NCI-H2171 treated with DMSO at 0.1 percent for 48 hours (cell line): ENCODE measurements at regions not wholly inside any gene's neighbourhood (a gene's known extent, or its start where the extent isn't known, plus 50 kb on each side); places are given as distances from the start of the nearest gene placed in this dataset.
A peak's percentile ranks its signal among the peaks of the same experiment; 100 is the strongest.

Source experiments
- DNase-seq: peaks from one replicate; lab custom pipeline; 2025; lab: John Stamatoyannopoulos, UW

DNA sequence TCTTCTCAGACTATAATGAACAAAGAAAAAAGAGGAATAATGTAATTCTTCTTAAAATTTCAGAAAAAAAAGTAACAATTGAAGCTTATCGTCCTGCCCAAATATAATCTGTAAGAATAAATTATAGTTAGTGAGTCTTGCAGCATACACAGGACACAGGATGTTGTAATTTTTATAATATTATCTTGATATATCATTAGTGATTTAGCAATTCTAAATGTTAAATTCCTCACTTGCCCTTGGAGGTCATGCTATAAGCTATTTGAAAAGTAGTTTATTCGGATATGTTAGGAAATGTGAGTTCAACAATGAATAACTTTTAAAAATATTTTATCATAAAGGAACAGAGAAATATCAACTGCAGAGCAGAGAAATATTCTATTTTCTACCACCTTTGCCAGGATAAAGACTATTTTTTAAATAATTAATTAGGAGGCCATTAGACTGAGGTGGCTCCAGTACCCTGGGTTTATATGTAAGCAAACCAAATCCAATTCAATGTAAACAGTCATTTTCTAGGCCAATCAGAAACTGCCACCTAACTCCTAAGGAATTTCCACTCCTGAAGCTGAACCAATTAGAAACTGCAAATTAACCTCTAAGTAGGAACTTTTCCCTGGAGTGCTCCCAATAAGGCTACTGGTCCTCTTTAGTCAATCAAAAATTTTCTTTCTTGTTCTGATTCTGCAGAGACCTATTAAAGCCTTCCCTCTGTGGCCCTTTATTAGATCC lies 1109.3 kb downstream of the ROBO2 start:
- DNase-seq, result no peak

DNA sequence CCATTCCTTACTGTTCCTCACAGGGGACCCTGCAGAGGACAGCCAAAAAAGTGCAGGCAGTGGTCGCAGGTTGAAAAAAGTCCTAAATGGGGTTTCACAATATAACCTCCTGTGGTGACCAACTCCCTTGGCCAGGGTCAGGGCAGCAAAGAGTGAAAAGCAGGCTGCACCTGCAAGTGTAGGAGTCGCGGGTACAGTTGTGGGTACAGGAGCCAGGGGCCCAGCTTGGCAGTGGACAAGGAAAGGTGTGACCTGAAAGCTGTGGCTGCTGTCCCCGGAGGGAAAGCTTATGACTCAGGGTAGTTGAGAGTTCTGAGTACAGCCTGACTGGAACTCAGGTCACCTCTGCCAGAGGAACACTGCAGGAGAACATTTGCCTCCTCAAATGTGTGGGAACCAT lies 1114.1 kb downstream of the ROBO2 start:
- no peak for DNase-seq

GRCh38 chr3:78154521-78155186 lies 1114.8 kb downstream of the ROBO2 start:
- DNase-seq, result no peak

GRCh38 chr3:78161736-78162135 lies 1121.8 kb downstream of the ROBO2 start:
- DNase-seq, result no peak

DNA sequence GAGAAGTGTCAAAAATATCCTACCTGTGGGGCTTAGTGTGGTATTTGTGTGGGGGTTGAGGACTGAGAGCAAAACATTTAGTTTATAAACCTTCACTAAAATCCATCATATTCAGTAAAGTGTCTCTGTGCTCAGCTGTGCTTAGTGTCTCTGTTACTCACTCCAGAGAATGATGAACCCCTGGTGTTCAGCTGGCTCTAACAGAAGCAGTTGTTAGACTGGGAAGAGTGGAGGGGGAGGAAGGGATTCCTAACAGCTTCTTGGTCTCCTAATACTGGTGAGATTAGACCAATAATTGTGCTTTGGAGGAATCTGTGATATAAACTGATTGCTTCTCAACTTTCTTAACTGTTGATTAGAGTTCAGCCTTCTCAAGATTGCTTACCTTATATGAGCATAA lies 1123.5 kb downstream of the ROBO2 start:
- no peak for DNase-seq

DNA sequence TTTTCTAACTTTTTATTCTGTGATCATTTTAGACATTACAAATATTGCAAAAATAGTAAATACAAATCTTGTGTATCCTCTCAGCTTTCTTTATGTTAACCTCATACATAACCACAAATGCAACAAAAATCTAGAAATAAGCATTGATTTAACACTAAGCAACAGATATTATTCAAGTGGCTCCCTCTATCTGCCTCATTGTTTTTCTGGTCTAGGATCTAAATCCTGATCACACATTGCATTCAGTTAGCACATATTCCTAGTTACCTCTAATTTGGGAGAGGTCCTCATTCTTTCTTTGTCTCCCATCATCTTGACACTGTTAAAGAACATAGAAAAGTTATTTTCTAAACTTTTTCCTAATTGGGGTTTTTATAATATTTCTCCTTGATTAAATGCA lies 1126.0 kb downstream of the ROBO2 start:
- DNase-seq, result no peak

- DNase-seq, result peak; percentile 12
Measured at GRCh38 chr3:78174821-78175220, 1134.9 kb downstream of the ROBO2 start.

GRCh38 chr3:78176869-78177268 lies 1137.0 kb downstream of the ROBO2 start:
- DNase-seq, result no peak

GRCh38 chr3:78177780-78178179 lies 1137.9 kb downstream of the ROBO2 start:
- DNase-seq, result no peak

DNA sequence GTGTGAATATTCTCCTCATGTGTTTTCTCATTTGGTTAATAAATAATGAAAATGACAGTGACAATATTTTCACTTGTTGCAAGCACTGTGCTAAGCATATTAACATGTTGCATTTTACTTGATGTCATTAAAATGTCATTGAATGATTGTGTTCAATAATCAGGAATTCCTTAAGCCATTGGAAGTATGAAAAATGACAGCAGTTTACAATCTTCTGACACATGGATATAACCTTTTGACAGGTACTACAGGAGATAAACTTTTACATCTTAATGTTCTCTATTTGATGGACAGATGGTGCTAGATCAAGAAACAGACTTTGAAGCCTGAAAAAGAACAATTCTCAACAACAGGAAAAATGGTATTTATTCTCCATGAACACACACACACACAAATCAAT lies 1138.3 kb downstream of the ROBO2 start:
- DNase-seq, result no peak

DNA sequence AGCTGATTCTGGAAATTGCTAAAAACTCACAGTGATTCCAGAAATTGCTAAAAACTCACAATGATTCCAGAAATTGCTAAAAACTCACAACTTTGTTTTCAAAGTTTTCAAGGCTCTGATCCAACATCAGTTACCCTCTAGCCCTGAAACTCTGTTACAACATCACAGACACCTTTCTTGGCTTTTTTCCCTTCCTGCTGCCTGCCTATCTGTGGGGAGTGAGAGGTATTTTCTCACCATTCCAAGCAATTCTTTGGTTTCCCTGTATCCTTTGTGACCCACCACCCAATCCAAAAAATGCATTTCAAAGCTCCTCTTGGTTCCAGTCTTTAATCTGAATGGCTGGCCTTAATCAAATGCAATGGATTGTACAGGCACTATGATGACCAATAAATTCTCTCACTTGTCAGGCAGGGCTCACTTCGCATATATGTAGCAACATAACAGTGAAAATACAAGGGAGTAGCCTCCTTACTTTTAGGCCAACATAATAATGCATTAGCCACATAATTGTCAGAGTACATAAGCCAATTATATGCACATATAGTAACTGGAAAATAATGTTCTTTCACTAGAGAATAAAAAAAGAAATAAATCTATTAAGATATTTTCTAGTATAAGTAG lies 1139.0 kb downstream of the ROBO2 start:
- DNase-seq, result no peak

- DNase-seq, result peak; percentile 43
Measured at GRCh38 chr3:78183906-78184599, 1144.2 kb downstream of the ROBO2 start.

GRCh38 chr3:78186404-78186803 lies 1146.5 kb downstream of the ROBO2 start:
- DNase-seq, result no peak

DNA sequence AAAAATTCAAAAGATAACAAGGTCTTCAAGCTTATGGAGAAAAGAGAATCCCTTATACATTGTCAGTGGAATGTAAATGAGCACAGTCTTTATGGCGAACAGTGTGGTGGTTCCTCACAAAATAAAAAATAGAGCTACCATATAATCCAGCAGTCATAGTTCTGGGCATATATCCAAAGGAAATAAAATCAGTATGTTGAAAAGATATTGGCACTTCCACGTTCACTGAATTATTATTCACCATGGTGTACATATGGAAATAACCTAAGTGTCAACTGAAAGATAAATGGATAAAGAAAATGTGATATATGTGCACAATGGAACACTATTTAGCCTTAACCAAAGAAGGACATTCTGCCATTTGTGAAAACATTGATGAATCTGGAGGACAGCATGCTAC lies 1161.2 kb downstream of the ROBO2 start:
- no peak for DNase-seq

DNA sequence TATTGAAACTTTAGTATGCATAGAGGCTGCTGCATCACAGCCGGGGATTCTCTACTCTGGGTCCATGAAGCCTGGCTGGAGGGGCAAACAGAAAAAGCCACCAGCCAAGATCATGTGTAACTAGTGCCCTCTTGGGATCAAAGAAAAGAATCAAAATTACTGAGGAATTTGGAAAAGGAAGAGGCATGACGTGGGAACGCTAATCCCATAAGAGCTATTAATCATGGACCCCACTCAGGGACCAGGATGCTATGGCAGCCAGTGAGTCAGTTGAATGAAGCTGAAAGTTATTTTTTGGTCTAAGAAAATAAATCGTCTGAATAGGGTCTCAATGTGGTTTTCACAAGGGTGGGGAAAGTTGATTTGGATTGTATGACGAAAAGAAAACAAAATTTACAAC lies 1165.1 kb downstream of the ROBO2 start:
- DNase-seq, result peak; percentile 24

- no peak for DNase-seq
Measured at GRCh38 chr3:78221300-78221699, 1181.4 kb downstream of the ROBO2 start.

DNA sequence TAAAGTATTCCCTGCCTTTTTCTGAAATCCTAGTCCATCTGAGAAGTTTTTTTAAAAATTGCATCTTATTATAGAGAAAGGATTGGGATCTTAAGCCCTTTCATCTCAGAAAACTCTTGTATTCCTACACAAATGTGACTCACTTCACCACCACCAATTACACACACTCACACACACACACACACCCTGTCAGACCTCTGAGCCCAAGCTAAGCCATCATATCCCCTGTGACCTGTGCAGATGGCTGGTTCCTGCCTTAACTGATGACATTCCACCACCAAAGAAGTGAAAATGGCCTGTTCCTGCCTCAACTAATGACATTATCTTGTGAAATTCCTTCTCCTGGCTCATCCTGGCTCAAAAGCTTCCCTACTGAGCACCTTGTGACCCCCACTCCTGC lies 1181.9 kb downstream of the ROBO2 start:
- no peak for DNase-seq

GRCh38 chr3:78235841-78236240 lies 1195.9 kb downstream of the ROBO2 start:
- DNase-seq, result no peak

GRCh38 chr3:78238811-78239210 lies 1198.9 kb downstream of the ROBO2 start:
- DNase-seq, result no peak

DNA sequence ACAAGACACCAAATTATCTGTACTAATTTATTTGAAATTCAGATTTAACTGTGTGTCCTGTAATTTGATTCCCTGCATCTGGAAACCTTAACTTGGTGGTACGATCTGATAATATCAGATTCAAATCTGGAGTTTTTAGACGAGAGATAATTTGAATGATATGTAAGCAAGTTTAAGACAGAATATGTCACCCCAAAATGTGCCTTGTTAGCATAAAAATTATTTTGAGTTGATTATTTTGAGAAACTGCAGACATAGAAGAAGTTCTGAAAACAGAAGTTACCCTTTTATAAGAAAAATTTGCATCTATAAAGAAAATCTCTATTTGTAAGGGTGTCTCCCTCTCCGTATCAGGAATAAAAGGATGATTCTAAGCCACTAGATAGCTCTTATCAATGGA lies 1202.8 kb downstream of the ROBO2 start:
- DNase-seq, result no peak

DNA sequence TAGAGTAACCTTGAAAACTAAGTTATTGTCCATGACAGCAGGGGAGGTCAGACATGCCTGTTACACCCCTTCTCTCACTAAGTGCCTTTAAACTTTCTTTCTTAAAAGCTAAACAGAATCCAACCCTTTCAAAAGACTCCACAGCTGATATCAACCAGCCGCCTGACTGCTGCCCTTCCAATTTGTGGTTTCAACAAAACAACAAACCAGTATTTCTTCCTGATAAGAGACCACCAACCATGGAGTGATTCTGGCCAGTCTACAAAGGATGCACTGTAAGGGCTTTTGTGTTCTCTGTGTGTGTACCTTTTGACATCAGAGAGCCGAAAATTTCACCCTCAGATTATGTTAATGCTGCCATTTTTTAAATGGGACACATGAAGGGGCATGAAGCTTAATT lies 1204.2 kb downstream of the ROBO2 start:
- DNase-seq, result no peak

DNA sequence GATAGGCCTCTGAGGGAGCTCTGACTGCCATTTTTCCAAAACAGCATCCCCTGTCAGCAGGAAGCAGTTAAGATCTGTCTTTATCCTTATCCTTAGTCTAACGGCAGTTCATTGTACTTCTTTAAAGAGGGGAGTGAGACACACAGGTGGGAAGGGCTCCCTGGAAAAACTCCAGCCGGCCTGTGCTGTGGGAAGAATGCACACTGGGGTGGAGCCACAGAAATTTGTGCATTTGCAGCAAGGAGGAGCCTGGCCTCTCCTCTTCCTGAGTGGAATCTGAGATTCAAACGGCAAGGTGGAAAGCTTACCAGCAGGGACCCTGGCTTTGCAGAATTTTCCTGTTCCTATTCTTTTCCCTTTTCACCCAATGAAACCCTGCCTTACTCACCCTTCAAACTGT lies 1209.4 kb downstream of the ROBO2 start:
- DNase-seq, result no peak

GRCh38 chr3:78253860-78254259 lies 1214.0 kb downstream of the ROBO2 start:
- DNase-seq, result no peak
